ENCODE measurements at regions not wholly inside any gene's neighbourhood (a gene's known extent, or its start where the extent isn't known, plus 50 kb on each side); places are given as distances from the start of the nearest gene placed in this dataset.

- DNase-seq = no peak
Observed at GRCh38 chr14:22333422-22334274, 255.4 kb downstream of the DAD1 start.

GRCh38 chr14:22332686-22333421 is 256.2 kb downstream of the DAD1 start:
- DNase-seq = no peak

GRCh38 chr14:22329371-22329770 is 259.7 kb downstream of the DAD1 start:
- no peak for DNase-seq

- DNase-seq = no peak
Observed at GRCh38 chr14:22325676-22326400, 263.2 kb downstream of the DAD1 start.

GRCh38 chr14:22320362-22320750 is 268.7 kb downstream of the DAD1 start:
- DNase-seq = no peak

- DNase-seq = no peak
Observed at GRCh38 chr14:22319526-22320361, 269.3 kb downstream of the DAD1 start.

GRCh38 chr14:22318951-22319350 is 270.1 kb downstream of the DAD1 start:
- DNase-seq = no peak

- no peak for DNase-seq
Observed at GRCh38 chr14:22316473-22316872, 272.6 kb downstream of the DAD1 start.

- no peak for DNase-seq
Observed at GRCh38 chr14:22315336-22315735, 273.7 kb downstream of the DAD1 start.

- DNase-seq = no peak
Observed at GRCh38 chr14:22314183-22314820, 274.7 kb downstream of the DAD1 start.

GRCh38 chr14:22313172-22313801 is 275.7 kb downstream of the DAD1 start:
- no peak for DNase-seq

- no peak for DNase-seq
Observed at GRCh38 chr14:22311636-22312035, 277.4 kb downstream of the DAD1 start.

GRCh38 chr14:22305607-22306006 is 283.4 kb downstream of the DAD1 start:
- DNase-seq = no peak

- no peak for DNase-seq
Observed at GRCh38 chr14:22304326-22304725, 284.7 kb downstream of the DAD1 start.

GRCh38 chr14:22303589-22304195 is 285.3 kb downstream of the DAD1 start:
- no peak for DNase-seq

GRCh38 chr14:22300646-22301045 is 288.4 kb downstream of the DAD1 start:
- no peak for DNase-seq

- DNase-seq = no peak
Observed at GRCh38 chr14:22297376-22297775, 291.6 kb downstream of the DAD1 start.

- DNase-seq = no peak
Observed at GRCh38 chr14:22296722-22297121, 292.3 kb downstream of the DAD1 start.

- no peak for DNase-seq
Observed at GRCh38 chr14:22296088-22296487, 292.9 kb downstream of the DAD1 start.

GRCh38 chr14:22291406-22291805 is 297.6 kb downstream of the DAD1 start:
- no peak for DNase-seq

- DNase-seq = no peak
Observed at GRCh38 chr14:22289570-22289969, 299.5 kb downstream of the DAD1 start.
